CD4-positive, alpha-beta T cell (primary cell): ENCODE measurements at regions not wholly inside any gene's neighbourhood (a gene's known extent, or its start where the extent isn't known, plus 50 kb on each side); places are given as distances from the start of the nearest gene placed in this dataset.
"Not testable (repeated sequence)": the region's sequence is repeated elsewhere in the genome, so short reads cannot be mapped to it uniquely, and the experiment has no call there.

ENCODE experiments used
- ATAC-seq: fragments of 200-7000 bp; cut with Tn5 transposase; one replicate; pipeline ENCODE4 v1.10.0; 2022; ENCODE audit warnings: mild to moderate bottlenecking; ENCODE audit not compliant: poor library complexity
- CTCF ChIA-PET: fragments of 350-600 bp; sonication (Branson Sonifier 250); formaldehyde crosslinking; loops from one replicate; lab custom pipeline; 2021; ENCODE audit warnings: antibody characterized with exemption, inconsistent platforms; lab: Charles Lee
- POLR2A ChIA-PET: fragments of 350-600 bp; sonication (Branson Sonifier 250); formaldehyde crosslinking; loops from one replicate; lab custom pipeline; 2021; ENCODE audit warnings: antibody characterized with exemption, inconsistent platforms; lab: Charles Lee
- DNase-seq, 14 experiments: peaks; one replicate each; pipeline ENCODE4 v3.0.0-alpha.2; 2013 to 2020; ENCODE audit warnings: mixed read lengths in 2 of 14
- H3K27ac ChIP-seq, 2 donors: one replicate each; pipeline versions ENCODE4 v1.5.1 to v1.7.0; 2013; ENCODE audit warnings: low read length in 2 of 2, low read depth in 1 of 2, mild to moderate bottlenecking in 1 of 2
- H3K27me3 ChIP-seq, 2 experiments: 1 replicate in 1 of 2; 2 replicates in 1 of 2; pipeline versions ENCODE4 v1.6.1 to v1.7.0; 2013; ENCODE audit warnings: low read length in 2 of 2, control low read depth in 1 of 2, mild to moderate bottlenecking in 1 of 2, moderate library complexity in 1 of 2; ENCODE audit not compliant: insufficient read depth in 2 of 2, control insufficient read depth in 1 of 2
- H3K36me3 ChIP-seq: one replicate; pipeline ENCODE4 v1.6.1; 2013; ENCODE audit warnings: low read length, control low read depth; ENCODE audit not compliant: insufficient read depth
- H3K4me1 ChIP-seq: one replicate; pipeline ENCODE4 v1.6.1; 2013; ENCODE audit warnings: low read length, control low read depth; ENCODE audit not compliant: insufficient read depth
- H3K4me3 ChIP-seq: one replicate; pipeline ENCODE4 v1.5.1; 2013; ENCODE audit warnings: mild to moderate bottlenecking, low read length, moderate library complexity
- H3K9me3 ChIP-seq, 2 experiments: 1 replicate in 1 of 2; 2 replicates in 1 of 2; pipeline versions ENCODE4 v1.6.1 to v1.7.0; 2013; ENCODE audit warnings: low read length in 2 of 2, mild to moderate bottlenecking in 2 of 2, control low read depth in 1 of 2, moderate library complexity in 1 of 2; ENCODE audit not compliant: control insufficient read depth in 1 of 2, insufficient read depth in 1 of 2
- H3K27ac Mint-ChIP-seq: one replicate; pipeline ENCODE4 v1.8.0; 2020; ENCODE audit warnings: mixed read lengths
- H3K27me3 Mint-ChIP-seq: one replicate; pipeline ENCODE4 v1.8.0; 2021; ENCODE audit warnings: mixed read lengths
- H3K36me3 Mint-ChIP-seq: one replicate; pipeline ENCODE4 v1.8.0; 2021; ENCODE audit warnings: low read depth, mixed read lengths
- H3K4me1 Mint-ChIP-seq: one replicate; pipeline ENCODE4 v1.8.0; 2021; ENCODE audit warnings: low read depth, mixed read lengths
- H3K4me3 Mint-ChIP-seq: one replicate; pipeline ENCODE4 v1.8.0; 2020; ENCODE audit warnings: mild to moderate bottlenecking, mixed read lengths
- H3K9me3 Mint-ChIP-seq: one replicate; pipeline ENCODE4 v1.8.0; 2020; ENCODE audit warnings: mixed read lengths
- CTCF ChIP-seq: fragments of 200-600 bp; IDR thresholded peaks from one replicate; pipeline ENCODE4 v1.8.0; 2022; ENCODE audit warnings: antibody characterized with exemption, mild to moderate bottlenecking
- intact Hi-C, 2 experiments: fragments of 100-400 bp; cut with DNase I in 1 of 2; cut with micrococcal nuclease in 1 of 2; formaldehyde crosslinking; loops; one replicate each; pipeline versions ENCODE4 v1.15.1 to v1.9.0; 2023 to 2025; cut with DNase I, micrococcal nuclease

- H3K9me3 ChIP-seq: no peaks in the 10 kb centered on the region
- H3K4me3 ChIP-seq: no peak overlapping the region
- ATAC-seq: no peak
- no peak for TF ChIP-seq CTCF
- peaks cover 24% of the 10 kb centered on the region for H3K4me1 ChIP-seq
- intact Hi-C loops: no loop called here
- H3K27me3 Mint-ChIP-seq: no peaks in the 10 kb centered on the region
- CTCF ChIA-PET: no interaction called here
- H3K27me3 ChIP-seq: no peaks in the 10 kb centered on the region
- H3K27ac ChIP-seq: no peak overlapping the region
- DNase-seq: peak in 3 of 14 experiments; percentile 10 to 19 (median 10)
- H3K4me3 Mint-ChIP-seq: no peak overlapping the region
- H3K4me1 Mint-ChIP-seq: peaks cover 39% of the 10 kb centered on the region
- H3K36me3 Mint-ChIP-seq: no peaks in the 10 kb centered on the region
- H3K9me3 Mint-ChIP-seq: no peaks in the 10 kb centered on the region
- POLR2A ChIA-PET: interaction anchor here (1.1 kb wide), 1 partner anchor 70 kb away, joined by 5 read pairs; the partner anchor contains the start of gene JUN
- no peak overlapping the region for H3K27ac Mint-ChIP-seq
- no peaks in the 10 kb centered on the region for H3K36me3 ChIP-seq
Measured at GRCh38 chr1:58854576-58854975, 70.7 kb upstream of the JUN start.

- DNase-seq: no peak
- peak overlapping the region; percentile 45 for H3K27ac Mint-ChIP-seq
- no peaks in the 10 kb centered on the region for H3K36me3 Mint-ChIP-seq
- no peaks in the 10 kb centered on the region for H3K27me3 Mint-ChIP-seq
- no peaks in the 10 kb centered on the region for H3K9me3 Mint-ChIP-seq
- no peaks in the 10 kb centered on the region for H3K27me3 ChIP-seq
- no peak for ATAC-seq
- no peak overlapping the region for H3K4me3 Mint-ChIP-seq
- H3K27ac ChIP-seq: no peak overlapping the region
- no peak for TF ChIP-seq CTCF
- H3K36me3 ChIP-seq: no peaks in the 10 kb centered on the region
- H3K4me1 ChIP-seq: peaks cover 24% of the 10 kb centered on the region
- POLR2A ChIA-PET: interaction anchor here (1.1 kb wide), 1 partner anchor 71 kb away, joined by 5 read pairs; the partner anchor contains the start of gene JUN
- H3K9me3 ChIP-seq: no peaks in the 10 kb centered on the region
- intact Hi-C loops: loop anchor here in 1 of 2 experiments (5.0 kb wide), 1 partner anchor 87 kb away; no protein-coding TSS in a partner anchor
- CTCF ChIA-PET: no interaction called here
- H3K4me3 ChIP-seq: no peak overlapping the region
- H3K4me1 Mint-ChIP-seq: peaks cover 47% of the 10 kb centered on the region
Measured at GRCh38 chr1:58855274-58856165, 71.7 kb upstream of the JUN start.

- H3K36me3 ChIP-seq, POLR2A ChIA-PET, H3K9me3 Mint-ChIP-seq, H3K27ac Mint-ChIP-seq, CTCF ChIA-PET, H3K9me3 ChIP-seq, DNase-seq, H3K4me3 Mint-ChIP-seq, H3K27ac ChIP-seq, H3K27me3 Mint-ChIP-seq, H3K4me3 ChIP-seq, H3K36me3 Mint-ChIP-seq, ATAC-seq, H3K27me3 ChIP-seq: not testable (repeated sequence)
- H3K4me1 Mint-ChIP-seq: peaks cover 51% of the 10 kb centered on the region
- intact Hi-C loops: loop anchor here in 1 of 2 experiments (5.0 kb wide), 1 partner anchor 86 kb away; no protein-coding TSS in a partner anchor
- H3K4me1 ChIP-seq: peaks cover 24% of the 10 kb centered on the region
Measured at GRCh38 chr1:58856281-58856680, 72.4 kb upstream of the JUN start.
